ENCODE measurements at regions not wholly inside any gene's neighbourhood (a gene's known extent, or its start where the extent isn't known, plus 50 kb on each side); places are given as distances from the start of the nearest gene placed in this dataset.

DNA sequence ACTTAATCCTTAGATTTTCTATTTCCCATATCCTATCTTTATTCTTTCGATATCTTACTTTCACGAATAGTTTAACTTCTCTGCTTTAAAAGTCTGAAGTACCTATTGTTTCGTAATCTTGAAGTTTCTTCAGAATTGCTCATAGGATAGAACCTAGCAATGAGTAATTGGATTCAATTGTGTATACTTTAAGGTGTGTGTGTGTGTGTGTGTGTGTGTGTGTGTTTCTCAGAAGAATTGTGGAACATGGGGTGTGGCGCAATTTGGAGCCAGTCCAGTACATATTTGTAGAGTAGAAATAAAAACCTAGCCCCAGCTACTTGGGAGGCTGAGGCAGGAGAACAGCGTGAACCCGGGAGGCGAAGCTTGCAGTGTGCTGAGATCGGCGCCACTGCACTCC lies 897.6 kb downstream of the BCL11A start:
- no peak for FAIRE-seq

DNA sequence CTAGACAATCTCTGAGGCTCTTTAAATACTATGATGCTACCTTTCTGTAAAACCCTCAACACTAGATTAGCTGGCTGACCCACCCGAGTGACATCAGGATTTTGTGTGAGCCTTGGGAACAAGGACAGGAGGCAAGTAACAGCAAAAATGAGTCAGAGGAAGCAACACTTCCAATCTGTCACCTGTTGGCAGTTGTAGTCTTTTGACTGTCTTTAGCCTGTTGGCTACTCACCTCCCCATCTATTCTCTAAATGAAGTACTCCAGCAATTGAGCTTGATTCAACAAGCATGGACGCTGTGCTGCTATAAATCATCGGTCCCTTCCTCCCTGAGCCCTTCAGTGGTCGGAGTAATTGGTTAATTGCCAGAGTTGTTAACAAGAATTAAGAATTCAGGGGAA lies 898.7 kb downstream of the BCL11A start:
- Histone ChIP-seq H3K9me3 (no peaks in the 10 kb centered on the region), H3K27ac (no peak overlapping the region), H3K4me1 (no peaks in the 10 kb centered on the region), H3K4me2 (no peak overlapping the region), H3K4me3 (no peak overlapping the region)
- under 1% methylated on average over 4 of the region's 4 CpGs for WGBS (ENCODE audit: missing lambda C conversion rate)
- no peak for FAIRE-seq
- ChIA-PET POLR2A (no interaction called here), CTCF (no interaction called here)
- ATAC-seq: no peak
- no peak for DNase-seq (ENCODE audit: low read depth in 1 of 2, low spot score in 1 of 2)
- TF ChIP-seq SREBF2 (IDR thresholded peaks at IDR 0.05) (no peak), FOSL2 (IDR thresholded peaks at IDR 0.05) (no peak), FOSL2 (CRISPR knock-in tag; IDR thresholded peaks at IDR 0.05) (no peak), ESRRA (IDR thresholded peaks at IDR 0.05; ENCODE audit: borderline replicate concordance, low read length) (no peak), HOXA7 (CRISPR knock-in tag; IDR thresholded peaks at IDR 0.05) (no peak), JUNB (IDR thresholded peaks at IDR 0.05) (no peak), HDAC2 (IDR thresholded peaks at IDR 0.05) (no peak), JUN (IDR thresholded peaks at IDR 0.05) (no peak), EHF (CRISPR knock-in tag; IDR thresholded peaks at IDR 0.05) (no peak), RAD21 (conservative IDR thresholded peaks at IDR 0.05 in 1 of 2, IDR thresholded peaks at IDR 0.05 in 1 of 2) (no peak), CHD2 (IDR thresholded peaks at IDR 0.05; ENCODE audit: low read length, partially characterized antibody) (no peak), HOXB13 (CRISPR knock-in tag; IDR thresholded peaks at IDR 0.05; ENCODE audit: low read depth) (no peak)
- TF ChIP-seq, protein P1, sequence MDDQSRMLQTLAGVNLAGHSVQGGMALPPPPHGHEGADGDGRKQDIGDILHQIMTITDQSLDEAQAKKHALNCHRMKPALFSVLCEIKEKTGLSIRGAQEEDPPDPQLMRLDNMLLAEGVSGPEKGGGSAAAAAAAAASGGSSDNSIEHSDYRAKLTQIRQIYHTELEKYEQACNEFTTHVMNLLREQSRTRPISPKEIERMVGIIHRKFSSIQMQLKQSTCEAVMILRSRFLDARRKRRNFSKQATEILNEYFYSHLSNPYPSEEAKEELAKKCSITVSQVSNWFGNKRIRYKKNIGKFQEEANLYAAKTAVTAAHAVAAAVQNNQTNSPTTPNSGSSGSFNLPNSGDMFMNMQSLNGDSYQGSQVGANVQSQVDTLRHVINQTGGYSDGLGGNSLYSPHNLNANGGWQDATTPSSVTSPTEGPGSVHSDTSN (IDR thresholded peaks at IDR 0.05): no peak

More for the DNA sequence above, 897.6 kb downstream of the BCL11A start:
- WGBS (ENCODE audit: missing lambda C conversion rate): 52% methylated on average over 9 of the region's 9 CpGs
- Histone ChIP-seq H3K4me3 (no peak overlapping the region), H3K4me2 (no peak overlapping the region), H3K9me3 (no peaks in the 10 kb centered on the region), H3K4me1 (no peaks in the 10 kb centered on the region), H3K27ac (no peak overlapping the region)
- DNase-seq (ENCODE audit: low read depth in 1 of 2, low spot score in 1 of 2) (no peak), ATAC-seq (no peak)
- ChIA-PET CTCF (interaction anchor here (1.3 kb wide), 1 partner anchor 13 kb away, joined by 5 read pairs; no protein-coding TSS in a partner anchor), POLR2A (no interaction called here)
- no peak for TF ChIP-seq NFE2L2 (conservative IDR thresholded peaks at IDR 0.05; ENCODE audit: low read length)
- TF ChIP-seq NPAS2 (CRISPR knock-in tag; IDR thresholded peaks at IDR 0.05; ENCODE audit: borderline replicate concordance): no peak
- no peak for TF ChIP-seq ZSCAN20 (CRISPR knock-in tag; IDR thresholded peaks at IDR 0.05)
- no peak for TF ChIP-seq HEYL (CRISPR knock-in tag; IDR thresholded peaks at IDR 0.05)
- no peak for TF ChIP-seq FOXS1 (CRISPR knock-in tag; IDR thresholded peaks at IDR 0.05)
- TF ChIP-seq PHF8 (IDR thresholded peaks at IDR 0.05; ENCODE audit: borderline replicate concordance, low read depth): no peak
- TF ChIP-seq RNF2 (IDR thresholded peaks at IDR 0.05; ENCODE audit: borderline replicate concordance, low read depth): no peak
- no peak for TF ChIP-seq JUNB (IDR thresholded peaks at IDR 0.05)
- TF ChIP-seq CHD2 (IDR thresholded peaks at IDR 0.05; ENCODE audit: low read length, partially characterized antibody): no peak
- TF ChIP-seq, protein P2, sequence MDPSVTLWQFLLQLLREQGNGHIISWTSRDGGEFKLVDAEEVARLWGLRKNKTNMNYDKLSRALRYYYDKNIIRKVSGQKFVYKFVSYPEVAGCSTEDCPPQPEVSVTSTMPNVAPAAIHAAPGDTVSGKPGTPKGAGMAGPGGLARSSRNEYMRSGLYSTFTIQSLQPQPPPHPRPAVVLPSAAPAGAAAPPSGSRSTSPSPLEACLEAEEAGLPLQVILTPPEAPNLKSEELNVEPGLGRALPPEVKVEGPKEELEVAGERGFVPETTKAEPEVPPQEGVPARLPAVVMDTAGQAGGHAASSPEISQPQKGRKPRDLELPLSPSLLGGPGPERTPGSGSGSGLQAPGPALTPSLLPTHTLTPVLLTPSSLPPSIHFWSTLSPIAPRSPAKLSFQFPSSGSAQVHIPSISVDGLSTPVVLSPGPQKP (IDR thresholded peaks at IDR 0.05; ENCODE audit: low read depth, low read length): no peak
- TF ChIP-seq HDAC2 (IDR thresholded peaks at IDR 0.05): no peak
- TF ChIP-seq BHLHE40 (IDR thresholded peaks at IDR 0.05; ENCODE audit: low read depth, low read length): no peak

DNA sequence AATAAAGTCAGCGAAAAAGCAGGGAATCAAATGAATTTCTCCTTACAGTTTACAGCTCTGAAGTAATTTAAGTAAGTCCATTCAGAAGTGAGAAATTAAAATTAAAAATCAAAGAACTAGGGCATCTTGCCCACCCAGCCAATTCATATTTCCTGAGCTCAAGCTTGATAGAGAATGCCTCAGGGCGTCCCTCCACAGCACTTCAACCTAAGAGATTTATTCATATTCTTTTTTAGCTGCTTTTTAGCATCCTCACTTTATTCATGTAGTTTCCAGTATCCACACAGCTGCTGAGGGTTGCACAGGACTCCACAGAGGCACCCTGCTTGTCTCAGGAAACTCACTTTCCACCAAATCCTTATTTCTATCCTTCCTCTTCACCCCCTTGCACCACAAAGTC lies 900.3 kb downstream of the BCL11A start:
- H3K9me3 ChIP-seq: no peaks in the 10 kb centered on the region
- ChIA-PET POLR2A (no interaction called here), CTCF (interaction anchor here (0.6 kb wide), 1 partner anchor 897 kb away, joined by 3 read pairs; no protein-coding TSS in a partner anchor)
- TF ChIP-seq, protein P3, sequence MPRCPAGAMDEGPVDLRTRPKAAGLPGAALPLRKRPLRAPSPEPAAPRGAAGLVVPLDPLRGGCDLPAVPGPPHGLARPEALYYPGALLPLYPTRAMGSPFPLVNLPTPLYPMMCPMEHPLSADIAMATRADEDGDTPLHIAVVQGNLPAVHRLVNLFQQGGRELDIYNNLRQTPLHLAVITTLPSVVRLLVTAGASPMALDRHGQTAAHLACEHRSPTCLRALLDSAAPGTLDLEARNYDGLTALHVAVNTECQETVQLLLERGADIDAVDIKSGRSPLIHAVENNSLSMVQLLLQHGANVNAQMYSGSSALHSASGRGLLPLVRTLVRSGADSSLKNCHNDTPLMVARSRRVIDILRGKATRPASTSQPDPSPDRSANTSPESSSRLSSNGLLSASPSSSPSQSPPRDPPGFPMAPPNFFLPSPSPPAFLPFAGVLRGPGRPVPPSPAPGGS (IDR thresholded peaks at IDR 0.05): no peak
- TF ChIP-seq KDM1A (IDR thresholded peaks at IDR 0.05; ENCODE audit: low read depth): no peak
- TF ChIP-seq MAFK (IDR thresholded peaks at IDR 0.05; ENCODE audit: partially characterized antibody): no peak
- no peak for TF ChIP-seq POLR2A (IDR thresholded peaks at IDR 0.05; ENCODE audit: low read length)
- TF ChIP-seq CHD4 (IDR thresholded peaks at IDR 0.05; ENCODE audit: borderline replicate concordance): no peak
- no peak for TF ChIP-seq GATA3 (IDR thresholded peaks at IDR 0.05; ENCODE audit: borderline replicate concordance)
- ATAC-seq (no peak), FAIRE-seq (no peak), DNase-seq (ENCODE audit: low read depth in 1 of 2, low spot score in 1 of 2) (no peak)
- 13% methylated on average over 2 of the region's 2 CpGs for WGBS (ENCODE audit: missing lambda C conversion rate)
- no peak overlapping the region for H3K4me2 ChIP-seq
- no peak overlapping the region for H3K27ac ChIP-seq
- H3K4me1 ChIP-seq: no peaks in the 10 kb centered on the region
- H3K4me3 ChIP-seq: no peak overlapping the region

Data from A549 (cell line).